CD4-positive, alpha-beta T cell (primary cell): ENCODE measurements at regions not wholly inside any gene's neighbourhood (a gene's known extent, or its start where the extent isn't known, plus 50 kb on each side); places are given as distances from the start of the nearest gene placed in this dataset.
"Not testable (repeated sequence)": the region's sequence is repeated elsewhere in the genome, so short reads cannot be mapped to it uniquely, and the experiment has no call there.

Source experiments
- ATAC-seq: fragments of 200-7000 bp; cut with Tn5 transposase; one replicate; pipeline ENCODE4 v1.10.0; 2022; ENCODE audit warnings: mild to moderate bottlenecking; ENCODE audit not compliant: poor library complexity
- CTCF ChIA-PET: fragments of 350-600 bp; sonication (Branson Sonifier 250); formaldehyde crosslinking; loops from one replicate; lab custom pipeline; 2021; ENCODE audit warnings: antibody characterized with exemption, inconsistent platforms; lab: Charles Lee
- POLR2A ChIA-PET: fragments of 350-600 bp; sonication (Branson Sonifier 250); formaldehyde crosslinking; loops from one replicate; lab custom pipeline; 2021; ENCODE audit warnings: antibody characterized with exemption, inconsistent platforms; lab: Charles Lee
- DNase-seq, 14 experiments: peaks; one replicate each; pipeline ENCODE4 v3.0.0-alpha.2; 2013 to 2020; ENCODE audit warnings: mixed read lengths in 2 of 14
- H3K27ac ChIP-seq, 2 donors: one replicate each; pipeline versions ENCODE4 v1.5.1 to v1.7.0; 2013; ENCODE audit warnings: low read length in 2 of 2, low read depth in 1 of 2, mild to moderate bottlenecking in 1 of 2
- H3K27me3 ChIP-seq, 2 experiments: 1 replicate in 1 of 2; 2 replicates in 1 of 2; pipeline versions ENCODE4 v1.6.1 to v1.7.0; 2013; ENCODE audit warnings: low read length in 2 of 2, control low read depth in 1 of 2, mild to moderate bottlenecking in 1 of 2, moderate library complexity in 1 of 2; ENCODE audit not compliant: insufficient read depth in 2 of 2, control insufficient read depth in 1 of 2
- H3K36me3 ChIP-seq: one replicate; pipeline ENCODE4 v1.6.1; 2013; ENCODE audit warnings: low read length, control low read depth; ENCODE audit not compliant: insufficient read depth
- H3K4me1 ChIP-seq: one replicate; pipeline ENCODE4 v1.6.1; 2013; ENCODE audit warnings: low read length, control low read depth; ENCODE audit not compliant: insufficient read depth
- H3K4me3 ChIP-seq: one replicate; pipeline ENCODE4 v1.5.1; 2013; ENCODE audit warnings: mild to moderate bottlenecking, low read length, moderate library complexity
- H3K9me3 ChIP-seq, 2 experiments: 1 replicate in 1 of 2; 2 replicates in 1 of 2; pipeline versions ENCODE4 v1.6.1 to v1.7.0; 2013; ENCODE audit warnings: low read length in 2 of 2, mild to moderate bottlenecking in 2 of 2, control low read depth in 1 of 2, moderate library complexity in 1 of 2; ENCODE audit not compliant: control insufficient read depth in 1 of 2, insufficient read depth in 1 of 2
- H3K27ac Mint-ChIP-seq: one replicate; pipeline ENCODE4 v1.8.0; 2020; ENCODE audit warnings: mixed read lengths
- H3K27me3 Mint-ChIP-seq: one replicate; pipeline ENCODE4 v1.8.0; 2021; ENCODE audit warnings: mixed read lengths
- H3K36me3 Mint-ChIP-seq: one replicate; pipeline ENCODE4 v1.8.0; 2021; ENCODE audit warnings: low read depth, mixed read lengths
- H3K4me1 Mint-ChIP-seq: one replicate; pipeline ENCODE4 v1.8.0; 2021; ENCODE audit warnings: low read depth, mixed read lengths
- H3K4me3 Mint-ChIP-seq: one replicate; pipeline ENCODE4 v1.8.0; 2020; ENCODE audit warnings: mild to moderate bottlenecking, mixed read lengths
- H3K9me3 Mint-ChIP-seq: one replicate; pipeline ENCODE4 v1.8.0; 2020; ENCODE audit warnings: mixed read lengths
- intact Hi-C, 2 experiments: fragments of 100-400 bp; cut with DNase I in 1 of 2; cut with micrococcal nuclease in 1 of 2; formaldehyde crosslinking; loops; one replicate each; pipeline versions ENCODE4 v1.15.1 to v1.9.0; 2023 to 2025; cut with DNase I, micrococcal nuclease
- TF ChIP-seq, protein P1 (sequence below): fragments of 200-600 bp; IDR thresholded peaks from one replicate; pipeline ENCODE4 v1.8.0; 2022; ENCODE audit warnings: antibody characterized with exemption, mild to moderate bottlenecking

DNA sequence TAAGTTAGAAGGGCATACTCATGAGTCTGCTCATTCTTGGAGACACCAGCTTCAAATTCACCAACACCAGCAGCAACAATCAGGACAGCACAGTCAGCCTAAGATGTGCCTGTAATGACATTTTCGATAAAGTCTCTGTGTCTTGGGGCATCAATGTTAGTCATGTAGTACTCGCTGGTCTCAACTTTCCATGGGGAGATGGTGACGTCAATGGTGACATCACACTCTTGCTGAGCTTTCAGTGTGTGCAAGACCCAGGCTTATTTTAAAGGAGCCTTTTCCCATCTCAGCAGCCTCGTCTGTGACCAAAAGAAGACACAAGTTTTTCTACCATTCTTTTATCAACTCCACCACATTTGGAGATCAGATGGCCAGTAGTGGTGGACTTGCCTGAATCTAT is 75.5 kb downstream of the SERINC2 start:
- Mint-ChIP-seq H3K4me3 (no peak overlapping the region), H3K36me3 (no peaks in the 10 kb centered on the region), H3K27ac (no peak overlapping the region), H3K27me3 (no peaks in the 10 kb centered on the region), H3K4me1 (peaks cover 6% of the 10 kb centered on the region), H3K9me3 (no peaks in the 10 kb centered on the region)
- CTCF ChIA-PET, result no interaction called here
- intact Hi-C loops, result no loop called here
- Histone ChIP-seq H3K9me3 (no peaks in the 10 kb centered on the region), H3K27me3 (no peaks in the 10 kb centered on the region), H3K27ac (no peak overlapping the region), H3K4me3 (no peak overlapping the region), H3K36me3 (no peaks in the 10 kb centered on the region), H3K4me1 (peaks cover 3% of the 10 kb centered on the region)
- POLR2A ChIA-PET, result no interaction called here
- DNase-seq (no peak), ATAC-seq (no peak)
- TF ChIP-seq, protein P1, sequence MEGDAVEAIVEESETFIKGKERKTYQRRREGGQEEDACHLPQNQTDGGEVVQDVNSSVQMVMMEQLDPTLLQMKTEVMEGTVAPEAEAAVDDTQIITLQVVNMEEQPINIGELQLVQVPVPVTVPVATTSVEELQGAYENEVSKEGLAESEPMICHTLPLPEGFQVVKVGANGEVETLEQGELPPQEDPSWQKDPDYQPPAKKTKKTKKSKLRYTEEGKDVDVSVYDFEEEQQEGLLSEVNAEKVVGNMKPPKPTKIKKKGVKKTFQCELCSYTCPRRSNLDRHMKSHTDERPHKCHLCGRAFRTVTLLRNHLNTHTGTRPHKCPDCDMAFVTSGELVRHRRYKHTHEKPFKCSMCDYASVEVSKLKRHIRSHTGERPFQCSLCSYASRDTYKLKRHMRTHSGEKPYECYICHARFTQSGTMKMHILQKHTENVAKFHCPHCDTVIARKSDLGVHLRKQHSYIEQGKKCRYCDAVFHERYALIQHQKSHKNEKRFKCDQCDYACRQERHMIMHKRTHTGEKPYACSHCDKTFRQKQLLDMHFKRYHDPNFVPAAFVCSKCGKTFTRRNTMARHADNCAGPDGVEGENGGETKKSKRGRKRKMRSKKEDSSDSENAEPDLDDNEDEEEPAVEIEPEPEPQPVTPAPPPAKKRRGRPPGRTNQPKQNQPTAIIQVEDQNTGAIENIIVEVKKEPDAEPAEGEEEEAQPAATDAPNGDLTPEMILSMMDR, result no peak

DNA sequence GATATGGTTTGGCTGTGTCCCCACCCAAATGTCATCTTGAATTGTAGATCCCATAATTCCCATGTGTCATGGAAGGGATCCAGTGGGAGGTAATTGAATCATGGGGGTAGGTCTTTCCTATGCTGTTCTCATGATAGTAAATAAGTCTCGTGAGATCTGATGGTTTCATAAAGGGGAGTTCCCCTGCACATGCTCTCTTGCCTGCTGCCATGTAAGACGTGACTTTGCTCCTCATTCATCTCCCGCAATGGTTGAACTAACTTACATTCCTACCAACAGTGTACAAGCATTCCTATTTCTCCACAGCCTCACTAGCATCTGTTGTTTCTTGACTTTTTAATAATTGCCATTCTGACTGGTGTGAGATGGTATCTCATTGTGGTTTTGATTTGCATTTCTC is 76.6 kb downstream of the SERINC2 start:
- not testable (repeated sequence) for ATAC-seq, H3K4me1 Mint-ChIP-seq

DNA sequence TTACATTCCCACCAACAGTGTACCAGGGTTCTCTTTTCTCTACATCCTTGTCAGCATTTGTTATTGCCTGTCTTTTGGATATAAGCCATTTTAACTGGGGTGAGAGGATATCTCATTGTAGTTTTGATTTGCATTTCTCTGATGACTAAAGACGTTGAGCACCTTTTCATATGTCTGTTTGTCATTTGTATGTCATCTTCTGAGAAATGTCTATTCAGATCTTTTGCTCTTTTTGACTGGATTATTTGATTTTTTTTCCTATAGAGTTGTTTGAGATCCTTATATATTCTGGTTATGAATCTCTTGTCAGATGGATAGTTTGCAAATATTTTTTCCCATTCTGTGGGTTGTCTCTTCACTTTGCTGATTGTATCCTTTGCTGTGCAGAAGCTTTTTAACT is 77.6 kb downstream of the SERINC2 start:
- H3K27me3 Mint-ChIP-seq, H3K9me3 ChIP-seq, POLR2A ChIA-PET, H3K9me3 Mint-ChIP-seq, H3K27ac Mint-ChIP-seq, H3K4me3 Mint-ChIP-seq, H3K4me3 ChIP-seq, intact Hi-C loops, H3K27me3 ChIP-seq, H3K36me3 ChIP-seq, H3K4me1 ChIP-seq, DNase-seq, H3K4me1 Mint-ChIP-seq, H3K27ac ChIP-seq, CTCF ChIA-PET, ATAC-seq, H3K36me3 Mint-ChIP-seq: not testable (repeated sequence)

More for the DNA sequence above, 76.6 kb downstream of the SERINC2 start:
- intact Hi-C loops, CTCF ChIA-PET, H3K27me3 ChIP-seq, H3K9me3 Mint-ChIP-seq, H3K36me3 ChIP-seq, H3K36me3 Mint-ChIP-seq, POLR2A ChIA-PET, H3K27me3 Mint-ChIP-seq, H3K27ac ChIP-seq, H3K4me3 ChIP-seq, H3K9me3 ChIP-seq, H3K27ac Mint-ChIP-seq, H3K4me3 Mint-ChIP-seq, H3K4me1 ChIP-seq, DNase-seq: not testable (repeated sequence)

DNA sequence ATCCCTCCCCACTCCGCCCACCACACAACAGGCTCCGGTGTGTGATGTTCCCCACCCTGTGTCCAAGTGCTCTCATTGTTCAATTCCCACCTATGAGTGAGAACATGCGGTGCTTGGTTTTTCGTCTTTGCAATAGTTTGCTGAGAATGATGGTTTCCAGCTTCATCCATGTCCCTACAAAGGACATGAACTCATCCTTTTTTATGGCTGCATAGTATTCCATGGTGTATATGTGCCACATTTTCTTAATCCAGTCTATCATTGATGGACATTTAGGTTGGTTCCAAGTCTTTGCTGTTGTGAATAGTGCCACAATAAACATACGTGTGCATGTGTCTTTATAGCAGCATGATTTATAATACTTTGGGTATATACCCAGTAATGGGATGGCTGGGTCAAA is 81.0 kb upstream of the TINAGL1 start:
- H3K9me3 Mint-ChIP-seq, DNase-seq, H3K27me3 ChIP-seq, H3K27ac ChIP-seq, ATAC-seq, H3K36me3 ChIP-seq, H3K27ac Mint-ChIP-seq, H3K9me3 ChIP-seq, CTCF ChIA-PET, POLR2A ChIA-PET, H3K4me1 Mint-ChIP-seq, H3K4me3 Mint-ChIP-seq, H3K36me3 Mint-ChIP-seq, intact Hi-C loops, H3K4me1 ChIP-seq, H3K27me3 Mint-ChIP-seq, H3K4me3 ChIP-seq: not testable (repeated sequence)

DNA sequence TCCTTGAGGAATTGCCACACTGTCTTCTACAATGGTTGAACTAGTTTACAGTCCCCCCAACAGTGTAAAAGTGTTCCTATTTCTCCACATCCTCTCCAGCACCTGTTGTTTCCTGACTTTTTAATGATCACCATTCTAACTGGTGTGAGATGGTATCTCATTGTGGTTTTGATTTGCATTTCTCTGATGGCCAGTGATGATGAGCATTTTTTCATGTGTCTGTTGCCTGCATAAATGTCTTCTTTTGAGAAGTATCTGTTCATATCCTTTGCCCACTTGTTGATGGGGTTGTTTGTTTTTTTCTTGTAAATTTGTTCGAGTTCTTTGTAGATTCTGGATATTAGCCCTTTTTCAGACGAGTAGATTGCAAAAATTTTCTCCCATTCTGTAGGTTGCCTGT is 80.5 kb upstream of the TINAGL1 start:
- H3K4me1 Mint-ChIP-seq, intact Hi-C loops, H3K27me3 Mint-ChIP-seq, H3K4me3 ChIP-seq, H3K27ac Mint-ChIP-seq, ATAC-seq, H3K36me3 Mint-ChIP-seq, H3K27me3 ChIP-seq, CTCF ChIA-PET, H3K9me3 Mint-ChIP-seq, H3K27ac ChIP-seq, H3K36me3 ChIP-seq, DNase-seq, H3K4me1 ChIP-seq, POLR2A ChIA-PET, H3K9me3 ChIP-seq, H3K4me3 Mint-ChIP-seq: not testable (repeated sequence)
